C1 segment of cervical spinal cord (tissue), 14 donors: ENCODE measurements at regions not wholly inside any gene's neighbourhood (a gene's known extent, or its start where the extent isn't known, plus 50 kb on each side); places are given as distances from the start of the nearest gene placed in this dataset.
"Not testable (repeated sequence)": the region's sequence is repeated elsewhere in the genome, so short reads cannot be mapped to it uniquely, and the experiment has no call there.

ENCODE experiments used
- DNase-seq, 14 donors: peaks; one replicate each; lab custom pipeline; 2025; lab: John Stamatoyannopoulos, UW

- no peak for DNase-seq
Observed at GRCh38 chr10:3945026-3945425, 160.0 kb upstream of the KLF6 start.

- DNase-seq = no peak
Observed at GRCh38 chr10:3944591-3944990, 159.6 kb upstream of the KLF6 start.

DNA sequence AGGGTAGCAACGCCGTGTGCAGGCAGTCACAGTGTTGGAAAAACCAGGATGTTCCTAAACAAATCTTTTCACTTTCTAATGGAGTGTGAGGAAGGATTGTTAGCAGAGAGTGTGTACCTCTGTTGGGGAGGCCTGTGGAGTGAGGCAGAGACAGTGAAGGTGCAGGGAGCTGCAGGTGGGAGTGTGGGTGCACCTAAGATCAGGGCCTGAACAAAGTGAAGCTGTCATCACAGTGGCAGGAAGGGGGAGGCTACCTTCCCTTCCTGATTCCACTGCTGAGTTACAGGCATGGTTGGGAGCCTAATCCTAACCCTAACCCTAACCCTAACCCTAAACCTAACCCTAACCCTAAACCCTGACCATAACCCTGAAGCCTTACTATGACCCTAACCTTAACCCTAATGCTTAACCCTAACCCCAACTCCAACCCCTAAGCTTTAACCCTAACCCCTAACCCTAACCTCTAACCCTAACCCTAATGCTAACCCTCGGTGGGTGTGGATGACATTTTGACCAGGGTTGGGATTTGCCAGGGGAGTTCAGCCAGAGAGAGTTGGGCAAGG is 158.8 kb upstream of the KLF6 start:
- DNase-seq = no peak

GRCh38 chr10:3942937-3943489 is 158.0 kb upstream of the KLF6 start:
- DNase-seq = no peak

GRCh38 chr10:3941676-3942075 is 156.7 kb upstream of the KLF6 start:
- DNase-seq = no peak

DNA sequence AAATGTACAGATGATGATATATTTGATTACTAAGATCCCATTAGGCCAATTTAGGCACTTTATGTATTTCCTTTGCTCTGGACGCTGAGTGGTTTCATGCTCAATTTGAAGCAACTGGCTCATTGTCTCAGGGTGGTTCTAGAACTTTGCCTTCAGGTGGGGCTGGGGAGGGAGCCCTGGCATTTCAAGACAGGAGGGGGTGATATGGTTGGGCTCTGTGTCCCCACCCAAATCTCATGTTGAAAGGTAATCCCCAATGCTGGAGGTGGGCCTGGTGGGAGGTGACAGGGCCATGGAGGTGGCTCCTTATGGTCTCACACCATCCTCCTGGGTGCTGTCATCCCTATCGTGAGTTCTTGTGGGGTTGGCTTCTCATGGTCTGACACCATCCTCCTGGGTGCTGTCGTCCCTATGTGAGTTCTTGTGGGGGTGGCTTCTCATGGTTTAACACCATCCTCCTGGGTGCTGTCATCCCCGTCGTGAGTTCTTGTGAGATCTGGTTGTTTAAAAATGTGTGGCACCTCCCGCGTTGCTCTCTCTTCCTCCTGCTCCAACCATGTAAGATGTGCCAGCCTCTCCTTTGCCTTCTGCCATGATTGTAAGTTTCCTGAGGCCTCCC is 151.5 kb upstream of the KLF6 start:
- DNase-seq = no peak

GRCh38 chr10:3935933-3936359 is 150.9 kb upstream of the KLF6 start:
- peak in 1 of 14 donors; percentile 23 for DNase-seq

GRCh38 chr10:3935141-3935540 is 150.1 kb upstream of the KLF6 start:
- peak in 2 of 14 donors; percentile 2 to 16 for DNase-seq

GRCh38 chr10:3933733-3934132 is 148.7 kb upstream of the KLF6 start:
- DNase-seq = no peak

GRCh38 chr10:3932597-3933375 is 147.8 kb upstream of the KLF6 start:
- no peak for DNase-seq

- DNase-seq = no peak
Observed at GRCh38 chr10:3931901-3932300, 146.9 kb upstream of the KLF6 start.

DNA sequence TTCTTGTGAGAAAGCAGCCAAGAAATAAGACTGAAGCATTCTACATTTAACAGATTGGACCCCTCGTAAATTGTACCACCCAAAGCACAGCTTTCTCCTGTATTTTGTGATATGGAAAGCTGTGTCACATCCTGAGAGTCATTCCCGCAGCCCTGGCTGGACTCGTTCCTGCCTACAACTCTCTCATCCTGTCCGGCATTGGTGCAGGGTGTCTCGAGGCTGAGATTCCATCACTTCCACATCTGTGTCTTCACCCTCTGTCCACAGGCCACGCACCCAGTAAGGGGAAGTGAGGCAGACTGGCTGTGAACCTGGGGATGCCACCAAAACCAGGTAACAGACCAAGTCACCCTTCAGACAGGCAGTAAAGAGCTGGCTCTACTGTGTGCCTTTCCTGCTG is 146.2 kb upstream of the KLF6 start:
- no peak for DNase-seq

GRCh38 chr10:3928569-3928968 is 143.6 kb upstream of the KLF6 start:
- DNase-seq = no peak

DNA sequence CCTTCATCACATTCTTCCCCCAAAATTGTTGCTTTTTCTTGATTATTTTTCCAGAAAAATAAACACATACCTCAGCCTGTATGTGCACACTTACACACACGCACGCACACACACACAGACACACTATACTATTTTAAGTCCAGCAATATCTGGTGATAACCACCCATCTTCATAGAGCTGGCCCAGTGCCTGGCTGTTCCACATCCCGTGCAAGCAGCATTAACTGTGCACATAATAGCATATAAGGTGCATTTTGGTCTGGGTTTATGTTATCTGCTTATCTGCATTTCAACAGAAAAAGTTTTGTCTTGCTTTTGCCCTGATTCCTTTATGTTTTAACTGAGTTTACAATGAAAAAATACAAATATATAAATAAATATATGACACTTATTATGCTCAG is 143.1 kb upstream of the KLF6 start:
- DNase-seq = no peak

- no peak for DNase-seq
Observed at GRCh38 chr10:3926675-3927525, 141.9 kb upstream of the KLF6 start.

DNA sequence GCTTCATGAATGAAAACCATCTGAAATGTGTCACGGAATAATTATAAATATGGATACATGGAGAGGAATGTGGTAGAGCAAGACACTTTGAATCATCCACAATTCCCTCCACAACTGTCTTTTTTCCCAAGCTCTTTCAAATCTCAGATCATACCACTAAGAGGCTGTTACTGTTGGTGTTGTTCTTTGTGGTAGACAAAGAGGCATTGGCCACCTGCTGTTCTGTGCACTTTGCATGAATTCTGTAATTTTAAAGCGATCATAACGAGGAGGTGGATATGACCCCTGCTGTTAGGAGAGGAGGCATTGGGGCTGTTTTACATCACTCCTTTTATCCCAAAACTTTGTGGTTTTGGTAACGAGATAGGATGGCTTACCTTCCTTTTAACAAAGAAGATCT is 141.2 kb upstream of the KLF6 start:
- no peak for DNase-seq

DNA sequence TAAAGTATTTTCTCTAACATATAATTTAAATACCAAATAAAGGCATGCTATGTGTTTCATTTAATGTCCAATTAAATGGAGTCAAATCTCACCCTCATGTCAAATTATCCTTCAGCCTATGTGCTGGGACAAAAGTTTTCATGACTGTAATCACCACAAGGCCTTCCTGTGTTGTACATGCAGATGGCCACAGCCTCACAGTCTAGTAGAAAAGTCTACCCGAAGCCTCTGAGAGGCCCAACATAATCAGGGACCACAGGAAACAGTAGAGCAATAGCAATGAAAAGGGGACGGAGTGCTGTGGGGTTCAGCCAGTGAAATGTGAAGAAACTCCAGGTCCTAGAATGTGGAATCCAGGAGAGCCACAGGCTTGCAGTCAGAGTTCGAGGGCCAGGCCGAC is 140.2 kb upstream of the KLF6 start:
- no peak for DNase-seq

- no peak for DNase-seq
Observed at GRCh38 chr10:3924344-3924743, 139.3 kb upstream of the KLF6 start.

DNA sequence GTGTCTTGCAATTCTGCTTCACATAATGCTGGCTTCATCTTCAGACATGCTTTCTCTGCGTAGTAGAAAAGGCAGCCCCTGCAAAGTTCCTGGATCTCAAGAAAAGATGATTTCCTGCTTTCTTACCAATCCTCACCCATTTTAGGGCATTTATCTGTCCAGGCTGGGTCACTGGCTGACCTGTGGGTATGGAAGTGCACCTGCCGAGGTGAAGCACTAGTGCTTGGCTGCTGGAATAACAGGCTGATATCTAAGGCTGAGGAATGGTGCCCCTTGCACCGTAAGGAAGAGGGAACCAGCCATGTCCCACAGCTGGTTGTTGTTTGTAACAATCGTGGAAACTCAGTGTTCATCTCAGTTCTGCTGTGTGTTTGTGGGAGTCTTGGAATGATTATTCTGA is 138.0 kb upstream of the KLF6 start:
- DNase-seq = no peak

DNA sequence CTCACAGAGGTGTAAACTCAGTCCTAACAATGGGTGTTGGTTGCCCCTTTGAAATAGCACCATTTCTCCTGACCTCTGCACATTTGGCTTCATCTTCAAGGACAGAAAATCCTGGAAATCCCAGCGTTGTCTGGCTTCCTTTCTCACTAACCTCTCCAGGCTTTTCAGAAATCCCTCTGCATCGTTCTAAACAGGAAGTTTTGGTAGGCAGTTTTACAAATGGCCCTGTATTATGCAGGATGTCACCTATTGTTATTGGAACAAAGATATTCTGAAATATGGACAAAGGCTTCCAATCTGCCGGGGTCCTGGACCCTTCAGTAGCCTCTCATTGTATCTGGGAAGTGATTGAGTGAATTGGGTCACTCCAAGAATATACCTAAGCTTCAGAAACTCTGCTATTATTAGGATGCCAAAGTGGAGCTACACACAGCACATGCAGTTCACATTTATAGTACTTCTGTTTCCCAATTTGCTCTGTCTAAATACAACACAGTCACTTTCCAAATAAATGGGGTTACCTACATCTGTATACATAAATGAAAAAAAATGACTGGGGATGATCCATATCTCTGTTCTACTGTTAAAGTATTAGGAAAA is 134.8 kb upstream of the KLF6 start:
- no peak for DNase-seq

DNA sequence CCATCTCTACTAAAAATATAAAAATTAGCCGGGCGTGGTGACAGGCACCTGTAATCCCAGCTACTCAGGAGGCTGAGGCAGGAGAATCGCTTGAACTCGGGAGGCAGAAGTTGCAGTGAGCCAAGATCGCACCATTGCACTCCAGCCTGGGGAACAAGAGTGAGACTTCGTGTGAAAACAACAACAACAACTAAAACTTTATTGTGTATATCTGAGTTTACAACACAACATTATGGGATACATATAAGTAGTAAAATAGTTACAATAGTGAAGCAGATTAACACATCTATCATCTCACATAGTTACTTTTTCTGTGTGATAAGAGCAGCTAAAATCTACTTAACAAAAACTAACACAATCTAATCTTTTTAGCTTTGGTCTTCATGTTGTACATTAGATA is 132.4 kb upstream of the KLF6 start:
- DNase-seq = not testable (repeated sequence)
